ENCODE measurements at regions not wholly inside any gene's neighbourhood (a gene's known extent, or its start where the extent isn't known, plus 50 kb on each side); places are given as distances from the start of the nearest gene placed in this dataset.

DNA sequence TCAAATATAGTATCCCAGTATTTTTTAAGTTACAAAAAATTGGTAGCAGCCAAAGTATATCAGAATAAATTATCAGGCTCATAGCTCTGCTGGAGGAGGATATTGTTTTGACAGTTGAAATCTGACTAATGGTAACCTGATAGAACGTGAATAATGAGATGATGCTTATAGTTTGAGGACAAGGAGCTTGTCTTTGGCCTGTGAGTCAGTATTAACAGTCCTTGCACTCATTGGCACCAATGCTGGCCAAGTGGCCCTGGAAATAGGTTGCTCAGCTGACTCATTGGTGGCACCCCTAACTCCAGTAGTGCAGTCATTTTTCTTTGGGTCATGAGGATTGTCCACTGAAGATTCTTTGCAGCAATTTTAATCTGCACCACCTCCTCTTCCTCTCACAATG lies 203.3 kb upstream of the JADE1 start:
- TF ChIP-seq CTCF (IDR thresholded peaks at IDR 0.05): no peak
- no peak for TF ChIP-seq POLR2A (IDR thresholded peaks at IDR 0.05)

All from esophagus squamous epithelium (tissue), 4 donors.